LNCaP clone FGC (cell line): ENCODE measurements at regions not wholly inside any gene's neighbourhood (a gene's known extent, or its start where the extent isn't known, plus 50 kb on each side); places are given as distances from the start of the nearest gene placed in this dataset.

Experiments used
- DNase-seq: peaks from one replicate; pipeline ENCODE4 v3.0.0-alpha.2; 2011; ENCODE audit warnings: low read depth
- H3K4me3 ChIP-seq: 2 replicates; pipeline ENCODE4 v1.5.1; 2011; ENCODE audit warnings: mild to moderate bottlenecking, low read depth, low read length, control low read depth
- CTCF ChIP-seq: IDR thresholded peaks from 2 replicates; pipeline ENCODE4 v1.5.1; 2012; ENCODE audit warnings: mild to moderate bottlenecking; ENCODE audit not compliant: control insufficient read depth, insufficient read depth; ENCODE audit errors: extremely low read depth

- H3K4me3 ChIP-seq, result no peak overlapping the region
- no peak for DNase-seq
- TF ChIP-seq CTCF, result no peak
Observed at GRCh38 chr20:51122931-51123658, 100.2 kb upstream of the KCNG1 start.

- DNase-seq, result no peak
- TF ChIP-seq CTCF, result no peak
- H3K4me3 ChIP-seq, result no peak overlapping the region
Observed at GRCh38 chr20:51121901-51122412, 99.0 kb upstream of the KCNG1 start.

GRCh38 chr20:51121272-51121671 lies 98.4 kb upstream of the KCNG1 start:
- no peak for TF ChIP-seq CTCF
- DNase-seq, result no peak
- no peak overlapping the region for H3K4me3 ChIP-seq

- DNase-seq, result no peak
- TF ChIP-seq CTCF, result no peak
- no peak overlapping the region for H3K4me3 ChIP-seq
Observed at GRCh38 chr20:51120868-51121267, 98.0 kb upstream of the KCNG1 start.

- DNase-seq, result no peak
- TF ChIP-seq CTCF, result no peak
- H3K4me3 ChIP-seq, result no peak overlapping the region
Observed at GRCh38 chr20:51120438-51120837, 97.5 kb upstream of the KCNG1 start.

- no peak for TF ChIP-seq CTCF
- no peak overlapping the region for H3K4me3 ChIP-seq
- DNase-seq, result no peak
Observed at GRCh38 chr20:51119914-51120313, 97.0 kb upstream of the KCNG1 start.
